MM.1S (cell line): ENCODE measurements at regions not wholly inside any gene's neighbourhood (a gene's known extent, or its start where the extent isn't known, plus 50 kb on each side); places are given as distances from the start of the nearest gene placed in this dataset.
A peak's percentile ranks its signal among the peaks of the same experiment; 100 is the strongest.

Experiments
- DNase-seq: peaks from one replicate; pipeline ENCODE4 v3.0.0-alpha.2; 2015
- H2AFZ ChIP-seq: fragments of 300-600 bp; sonication (generic); 2 replicates; pipeline ENCODE4 v1.6.0; 2016; ENCODE audit warnings: antibody characterized with exemption, low read length
- H3F3A ChIP-seq: fragments of 300-600 bp; sonication (generic); 2 replicates; pipeline ENCODE4 v1.6.1; 2016; ENCODE audit warnings: mild to moderate bottlenecking, antibody characterized with exemption, low read length, moderate library complexity, mixed read lengths; ENCODE audit not compliant: insufficient read depth
- H3K27ac ChIP-seq: fragments of 300-600 bp; sonication (generic); 2 replicates; pipeline ENCODE4 v1.5.1; 2016; ENCODE audit warnings: mild to moderate bottlenecking, low read length
- H3K27me3 ChIP-seq: fragments of 300-600 bp; sonication (generic); replicated peaks from 2 replicates; pipeline ENCODE4 v1.6.0; 2016; ENCODE audit warnings: low read length; ENCODE audit not compliant: insufficient read depth
- H3K36me3 ChIP-seq: fragments of 300-600 bp; sonication (generic); replicated peaks from 2 replicates; pipeline ENCODE4 v1.6.1; 2016; ENCODE audit warnings: mild to moderate bottlenecking, low read length, mixed read lengths; ENCODE audit not compliant: insufficient read depth
- H3K4me1 ChIP-seq: fragments of 300-600 bp; sonication (generic); 2 replicates; pipeline ENCODE4 v1.6.1; 2016; ENCODE audit warnings: low read length, mixed read lengths
- H3K4me2 ChIP-seq: fragments of 300-600 bp; sonication (generic); 2 replicates; pipeline ENCODE4 v1.6.0; 2016; ENCODE audit warnings: low read depth, low read length
- H3K4me3 ChIP-seq: fragments of 300-600 bp; sonication (generic); 2 replicates; pipeline ENCODE4 v1.5.1; 2016; ENCODE audit warnings: low read length, mixed read lengths
- H3K79me2 ChIP-seq: fragments of 300-600 bp; sonication (generic); 2 replicates; pipeline ENCODE4 v1.6.1; 2016; ENCODE audit warnings: mixed run types, low read length, mixed read lengths
- H3K9ac ChIP-seq: fragments of 300-600 bp; sonication (generic); 2 replicates; pipeline ENCODE4 v1.6.1; 2016; ENCODE audit warnings: low read length, mixed read lengths
- H3K9me2 ChIP-seq: fragments of 300-600 bp; sonication (generic); replicated peaks from 2 replicates; pipeline ENCODE4 v1.6.1; 2016; ENCODE audit warnings: mild to moderate bottlenecking, low read length, mixed read lengths; ENCODE audit not compliant: insufficient read depth
- H3K9me3 ChIP-seq: fragments of 300-600 bp; sonication (generic); replicated peaks from 2 replicates; pipeline ENCODE4 v1.6.1; 2016; ENCODE audit warnings: mild to moderate bottlenecking, low read length, mixed read lengths; ENCODE audit not compliant: insufficient read depth
- H4K20me1 ChIP-seq: fragments of 300-600 bp; sonication (generic); 2 replicates; pipeline ENCODE4 v1.6.1; 2016; ENCODE audit warnings: mild to moderate bottlenecking, low read length, moderate library complexity, mixed read lengths; ENCODE audit not compliant: insufficient read depth
- CTCF ChIP-seq: fragments of 300-600 bp; sonication (generic); IDR thresholded peaks from 2 replicates; pipeline ENCODE4 v1.5.1; 2016; ENCODE audit warnings: antibody characterized with exemption, low read length, mixed read lengths
- EZH2 ChIP-seq: fragments of 300-600 bp; sonication (generic); optimal IDR thresholded peaks from 2 replicates; pipeline ENCODE3; 2017; ENCODE audit warnings: low read depth, mild to moderate bottlenecking, antibody characterized with exemption, low read length, mixed read lengths
- EZH2phosphoT487 ChIP-seq: fragments of 300-600 bp; sonication (generic); IDR thresholded peaks from 2 replicates; pipeline ENCODE4 v1.6.1; 2018; ENCODE audit warnings: antibody characterized with exemption, low read length

- H3K4me3 ChIP-seq, result no peak overlapping the region
- H2AFZ ChIP-seq, result no peak overlapping the region
- H3K79me2 ChIP-seq, result no peaks in the 10 kb centered on the region
- no peak overlapping the region for H3K4me2 ChIP-seq
- H3K9me2 ChIP-seq, result no peaks in the 10 kb centered on the region
- no peak for TF ChIP-seq EZH2
- TF ChIP-seq EZH2phosphoT487, result no peak
- no peak for TF ChIP-seq CTCF
- H3K27ac ChIP-seq, result no peak overlapping the region
- H3K4me1 ChIP-seq, result 0 out of 2 replicates have a peak, but pooled peaks cover 7% of the 10 kb centered on the region
- no peaks in the 10 kb centered on the region for H3K9me3 ChIP-seq
- no peaks in the 10 kb centered on the region for H3F3A ChIP-seq
- H3K9ac ChIP-seq, result no peak overlapping the region
- H3K27me3 ChIP-seq, result no peaks in the 10 kb centered on the region
- H3K36me3 ChIP-seq, result no peaks in the 10 kb centered on the region
- H4K20me1 ChIP-seq, result no peaks in the 10 kb centered on the region
- DNase-seq, result no peak
These were observed 151.5 kb upstream of the KLF6 start for GRCh38 chr10:3936422-3937040.

DNA sequence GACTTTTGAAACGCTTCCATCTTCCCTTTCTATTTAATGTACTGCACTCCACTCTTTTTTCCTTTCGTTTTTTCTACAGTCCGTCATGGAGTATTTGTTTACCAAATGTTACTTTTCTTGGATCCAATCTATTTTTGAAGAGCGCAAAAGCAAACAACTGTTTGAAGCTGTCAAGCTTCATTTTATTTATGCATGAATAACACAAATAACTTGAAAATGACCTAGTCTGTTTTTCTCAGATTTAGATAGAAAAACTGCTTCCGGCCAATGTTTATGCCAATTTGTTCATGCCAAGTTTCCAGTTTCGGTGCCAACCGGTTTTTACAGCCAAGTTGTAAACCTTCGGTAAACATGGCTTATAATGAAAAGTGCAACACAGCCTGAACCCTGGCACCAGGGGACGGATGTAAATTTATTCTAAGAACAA, 150.9 kb upstream of the KLF6 start:
- H3K79me2 ChIP-seq, result no peaks in the 10 kb centered on the region
- no peaks in the 10 kb centered on the region for H3K36me3 ChIP-seq
- TF ChIP-seq EZH2 (no peak), CTCF (no peak), EZH2phosphoT487 (no peak)
- DNase-seq, result no peak
- no peaks in the 10 kb centered on the region for H3K9me3 ChIP-seq
- 0 out of 2 replicates have a peak, but pooled peaks cover 7% of the 10 kb centered on the region for H3K4me1 ChIP-seq
- no peaks in the 10 kb centered on the region for H3K27me3 ChIP-seq
- H3K4me2 ChIP-seq, result no peak overlapping the region
- H4K20me1 ChIP-seq, result no peaks in the 10 kb centered on the region
- no peak overlapping the region for H3K27ac ChIP-seq
- H2AFZ ChIP-seq, result no peak overlapping the region
- no peak overlapping the region for H3K9ac ChIP-seq
- no peaks in the 10 kb centered on the region for H3K9me2 ChIP-seq
- no peak overlapping the region for H3K4me3 ChIP-seq
- H3F3A ChIP-seq, result no peaks in the 10 kb centered on the region

GRCh38 chr10:3935141-3935540, 150.1 kb upstream of the KLF6 start:
- Histone ChIP-seq H3K4me2 (peak overlapping the region; percentile 25; the same call in 1 of the 2 replicates), H3K4me1 (0 out of 2 replicates have a peak, but pooled peaks cover 7% of the 10 kb centered on the region), H3K36me3 (no peaks in the 10 kb centered on the region), H3K27me3 (no peaks in the 10 kb centered on the region), H3K4me3 (no peak overlapping the region), H3K27ac (no peak overlapping the region), H4K20me1 (no peaks in the 10 kb centered on the region), H2AFZ (peak overlapping the region; percentile 24; the same call in 1 of the 2 replicates), H3K9me2 (no peaks in the 10 kb centered on the region), H3K9me3 (no peaks in the 10 kb centered on the region), H3K79me2 (no peaks in the 10 kb centered on the region), H3K9ac (no peak overlapping the region), H3F3A (no peaks in the 10 kb centered on the region)
- DNase-seq, result peak; percentile 67
- TF ChIP-seq EZH2phosphoT487, result no peak

DNA sequence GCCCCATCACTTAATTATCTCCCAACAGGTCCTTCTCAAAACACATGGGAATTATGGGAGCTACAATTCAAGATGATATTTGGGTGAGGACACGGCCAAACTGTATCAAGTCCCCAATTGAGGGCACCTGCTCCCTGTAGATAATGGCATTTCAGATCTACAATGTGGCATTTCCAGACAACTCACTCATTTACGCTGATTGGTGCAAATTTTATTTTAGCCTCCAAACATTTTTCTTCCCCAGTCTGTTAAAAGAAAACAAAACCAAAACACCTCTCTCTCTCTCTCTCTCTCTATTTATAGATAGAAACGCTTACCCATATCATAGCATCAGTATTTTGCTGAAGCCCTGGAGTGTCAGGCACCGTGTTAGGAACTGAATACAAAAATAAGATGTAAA, 148.7 kb upstream of the KLF6 start:
- Histone ChIP-seq H3K9ac (no peak overlapping the region), H3K4me1 (0 out of 2 replicates have a peak, but pooled peaks cover 7% of the 10 kb centered on the region), H2AFZ (no peak overlapping the region), H3K36me3 (no peaks in the 10 kb centered on the region), H3K79me2 (no peaks in the 10 kb centered on the region), H3K9me2 (no peaks in the 10 kb centered on the region), H3K4me3 (no peak overlapping the region), H3K4me2 (no peak overlapping the region), H3K27me3 (no peaks in the 10 kb centered on the region), H4K20me1 (no peaks in the 10 kb centered on the region), H3K27ac (no peak overlapping the region), H3F3A (no peaks in the 10 kb centered on the region), H3K9me3 (no peaks in the 10 kb centered on the region)
- no peak for TF ChIP-seq EZH2phosphoT487
- TF ChIP-seq CTCF, result no peak
- no peak for TF ChIP-seq EZH2
- DNase-seq, result peak; percentile 23
